ENCODE measurements at regions not wholly inside any gene's neighbourhood (a gene's known extent, or its start where the extent isn't known, plus 50 kb on each side); places are given as distances from the start of the nearest gene placed in this dataset.
"Not testable (repeated sequence)": the region's sequence is repeated elsewhere in the genome, so short reads cannot be mapped to it uniquely, and the experiment has no call there.

- DNase-seq: no peak
Observed at GRCh38 chr14:54010981-54011380, 54.4 kb upstream of the BMP4 start.

- no peak for DNase-seq
Observed at GRCh38 chr14:54023027-54023426, 66.4 kb upstream of the BMP4 start.

GRCh38 chr14:54025661-54026060 is 69.0 kb upstream of the BMP4 start:
- no peak for DNase-seq

- DNase-seq: no peak
Observed at GRCh38 chr14:54026671-54027070, 70.0 kb upstream of the BMP4 start.

- DNase-seq: not testable (repeated sequence)
Observed at GRCh38 chr14:54030996-54031395, 74.4 kb upstream of the BMP4 start.

- not testable (repeated sequence) for DNase-seq
Observed at GRCh38 chr14:54033285-54033684, 76.7 kb upstream of the BMP4 start.

- no peak for DNase-seq
Observed at GRCh38 chr14:54038724-54039123, 82.1 kb upstream of the BMP4 start.

- no peak for DNase-seq
Observed at GRCh38 chr14:54039311-54039710, 82.7 kb upstream of the BMP4 start.

- no peak for DNase-seq
Observed at GRCh38 chr14:54040846-54041245, 84.2 kb upstream of the BMP4 start.

GRCh38 chr14:54046250-54046649 is 89.6 kb upstream of the BMP4 start:
- no peak for DNase-seq

- DNase-seq: no peak
Observed at GRCh38 chr14:54047645-54048308, 91.2 kb upstream of the BMP4 start.

- DNase-seq: no peak
Observed at GRCh38 chr14:54048311-54048710, 91.7 kb upstream of the BMP4 start.

GRCh38 chr14:54048736-54049135 is 92.1 kb upstream of the BMP4 start:
- DNase-seq: no peak

GRCh38 chr14:54050759-54051158 is 94.1 kb upstream of the BMP4 start:
- DNase-seq: no peak

- DNase-seq: no peak
Observed at GRCh38 chr14:54052696-54053385, 96.2 kb upstream of the BMP4 start.

GRCh38 chr14:54053386-54053745 is 96.7 kb upstream of the BMP4 start:
- no peak for DNase-seq

GRCh38 chr14:54058505-54058904 is 101.9 kb upstream of the BMP4 start:
- DNase-seq: no peak

GRCh38 chr14:54083549-54084239 is 127.1 kb upstream of the BMP4 start:
- no peak for DNase-seq

GRCh38 chr14:54085232-54085761 is 128.7 kb upstream of the BMP4 start:
- no peak for DNase-seq

GRCh38 chr14:54085841-54086240 is 129.2 kb upstream of the BMP4 start:
- no peak for DNase-seq

- DNase-seq: no peak
Observed at GRCh38 chr14:54086767-54087166, 130.1 kb upstream of the BMP4 start.

- DNase-seq: no peak
Observed at GRCh38 chr14:54087376-54087775, 130.8 kb upstream of the BMP4 start.

GRCh38 chr14:54088271-54088670 is 131.6 kb upstream of the BMP4 start:
- no peak for DNase-seq

GRCh38 chr14:54090274-54090673 is 133.6 kb upstream of the BMP4 start:
- DNase-seq: no peak
